GM13977 (cell line): ENCODE measurements at regions not wholly inside any gene's neighbourhood (a gene's known extent, or its start where the extent isn't known, plus 50 kb on each side); places are given as distances from the start of the nearest gene placed in this dataset.
"Not testable (repeated sequence)": the region's sequence is repeated elsewhere in the genome, so short reads cannot be mapped to it uniquely, and the experiment has no call there.

Source experiments
- DNase-seq: peaks from one replicate; pipeline ENCODE4 v3.0.0; 2012; ENCODE audit warnings: low spot score
- in situ Hi-C: fragments of 300-500 bp; cut with MboI; formaldehyde crosslinking; loops from one replicate; pipeline ENCODE4 v1.12.0; 2022; ENCODE audit warnings: low sequenced_read_pairs, low pct_unique_long_range_greater_than_20kb, mixed read lengths, inconsistent platforms; ENCODE audit not compliant: unreplicated experiment
- TF ChIP-seq, protein P1 (sequence below): IDR thresholded peaks from 2 replicates; pipeline ENCODE4 v1.5.1; 2012; ENCODE audit warnings: mild to moderate bottlenecking, control low read depth; ENCODE audit not compliant: insufficient read depth; ENCODE audit errors: extremely low read depth, missing control alignments

DNA sequence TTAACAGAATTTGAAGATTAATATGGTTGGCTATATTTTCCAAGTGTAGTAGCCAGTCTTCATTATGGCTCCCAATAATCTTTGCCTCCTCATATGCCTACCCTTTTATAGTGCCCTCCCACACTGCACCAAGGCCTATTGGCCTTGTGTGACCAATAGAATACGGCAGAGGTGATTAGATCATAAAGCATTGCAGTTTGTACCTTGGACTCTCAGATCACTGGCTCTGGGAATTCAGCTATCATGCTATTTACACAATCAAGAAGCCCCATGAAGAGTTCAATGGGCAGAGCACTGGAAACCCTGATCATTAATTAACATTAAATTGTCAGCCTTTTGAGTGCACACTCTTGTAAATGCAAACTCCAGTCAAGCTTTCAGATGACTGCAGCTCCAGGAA, 154.5 kb upstream of the MAGI2 start:
- TF ChIP-seq, protein P1, sequence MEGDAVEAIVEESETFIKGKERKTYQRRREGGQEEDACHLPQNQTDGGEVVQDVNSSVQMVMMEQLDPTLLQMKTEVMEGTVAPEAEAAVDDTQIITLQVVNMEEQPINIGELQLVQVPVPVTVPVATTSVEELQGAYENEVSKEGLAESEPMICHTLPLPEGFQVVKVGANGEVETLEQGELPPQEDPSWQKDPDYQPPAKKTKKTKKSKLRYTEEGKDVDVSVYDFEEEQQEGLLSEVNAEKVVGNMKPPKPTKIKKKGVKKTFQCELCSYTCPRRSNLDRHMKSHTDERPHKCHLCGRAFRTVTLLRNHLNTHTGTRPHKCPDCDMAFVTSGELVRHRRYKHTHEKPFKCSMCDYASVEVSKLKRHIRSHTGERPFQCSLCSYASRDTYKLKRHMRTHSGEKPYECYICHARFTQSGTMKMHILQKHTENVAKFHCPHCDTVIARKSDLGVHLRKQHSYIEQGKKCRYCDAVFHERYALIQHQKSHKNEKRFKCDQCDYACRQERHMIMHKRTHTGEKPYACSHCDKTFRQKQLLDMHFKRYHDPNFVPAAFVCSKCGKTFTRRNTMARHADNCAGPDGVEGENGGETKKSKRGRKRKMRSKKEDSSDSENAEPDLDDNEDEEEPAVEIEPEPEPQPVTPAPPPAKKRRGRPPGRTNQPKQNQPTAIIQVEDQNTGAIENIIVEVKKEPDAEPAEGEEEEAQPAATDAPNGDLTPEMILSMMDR, result no peak
- no peak for DNase-seq
- in situ Hi-C loops, result no loop called here

DNA sequence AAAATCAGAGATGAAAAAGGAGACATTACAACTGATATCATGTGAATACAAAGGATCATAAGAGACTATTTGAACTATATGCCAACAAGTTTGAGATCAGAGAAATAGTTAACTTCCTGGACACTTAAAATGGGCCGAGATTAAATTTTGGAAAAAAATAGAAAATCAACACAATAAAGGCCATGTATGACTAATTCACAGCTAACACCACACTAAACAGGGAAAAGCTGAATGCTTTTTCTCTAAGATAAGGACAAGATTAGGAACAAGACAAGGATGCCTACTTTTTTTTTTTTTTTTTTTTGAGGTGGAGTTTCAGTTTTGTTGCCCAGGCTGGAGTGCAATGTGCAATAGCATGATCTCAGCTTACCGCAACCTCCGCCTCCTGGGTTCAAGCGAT, 151.4 kb upstream of the MAGI2 start:
- in situ Hi-C loops, result no loop called here
- TF ChIP-seq, protein P1, result no peak
- no peak for DNase-seq

DNA sequence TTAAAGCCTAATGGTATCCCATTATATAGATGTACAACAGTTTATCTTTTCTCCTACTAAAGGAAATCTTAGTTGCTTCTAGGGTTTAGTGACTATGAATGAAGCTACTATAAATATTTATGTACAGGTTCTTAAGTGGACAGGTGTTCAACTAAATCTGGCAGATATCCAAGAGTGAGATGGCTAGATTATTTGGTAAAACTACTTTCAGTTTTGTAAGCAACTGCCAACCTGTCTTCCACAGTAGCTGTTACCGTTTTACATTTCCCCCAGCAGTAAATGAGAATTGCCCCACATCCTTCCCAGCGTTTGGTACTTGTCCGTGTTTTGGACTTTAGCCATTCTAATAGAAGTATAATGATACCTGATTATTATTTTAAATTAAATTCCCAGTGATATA, 144.9 kb upstream of the MAGI2 start:
- TF ChIP-seq, protein P1, result no peak
- in situ Hi-C loops, result no loop called here
- no peak for DNase-seq

DNA sequence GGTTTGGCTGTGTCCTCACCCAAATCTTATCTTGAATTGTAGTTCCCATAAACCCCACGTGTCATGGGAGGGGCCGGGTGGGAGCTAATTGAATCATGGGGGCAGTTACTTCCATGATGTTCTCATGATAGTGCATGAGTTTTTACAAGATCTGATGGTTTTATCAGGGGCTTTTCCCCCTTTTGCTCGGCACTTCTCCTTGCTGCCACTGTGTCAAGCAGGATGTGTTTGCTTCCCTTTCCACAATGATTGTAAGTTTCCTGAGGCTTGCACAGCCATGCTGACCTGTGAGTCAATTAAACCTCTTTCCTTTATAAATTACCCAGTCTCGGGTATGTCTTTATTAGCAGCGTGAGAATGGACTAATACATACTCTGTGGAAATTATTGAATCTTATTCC, 141.2 kb upstream of the MAGI2 start:
- DNase-seq, in situ Hi-C loops: not testable (repeated sequence)

DNA sequence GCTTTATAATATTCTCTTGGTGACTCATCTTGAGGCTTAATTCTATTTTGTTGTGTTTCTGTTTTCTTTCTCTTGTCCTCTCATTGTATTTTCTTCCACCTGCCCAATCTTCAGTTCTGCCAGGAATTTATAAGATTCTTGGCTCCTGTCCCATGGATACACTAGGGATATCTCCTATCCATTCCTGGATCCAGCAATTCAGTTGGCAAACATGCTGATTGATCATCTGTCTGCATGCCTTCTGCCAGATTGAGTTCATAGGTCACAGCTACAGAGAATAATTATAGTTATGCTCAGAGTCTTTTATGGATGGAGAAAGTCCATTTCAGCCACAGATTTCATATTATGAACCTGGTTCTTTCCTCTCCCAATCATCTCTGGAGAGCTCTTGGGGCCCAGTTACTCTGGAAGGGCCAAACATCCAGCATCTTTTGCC, 140.4 kb upstream of the MAGI2 start:
- TF ChIP-seq, protein P1, result no peak
- no peak for DNase-seq
- in situ Hi-C loops, result no loop called here

DNA sequence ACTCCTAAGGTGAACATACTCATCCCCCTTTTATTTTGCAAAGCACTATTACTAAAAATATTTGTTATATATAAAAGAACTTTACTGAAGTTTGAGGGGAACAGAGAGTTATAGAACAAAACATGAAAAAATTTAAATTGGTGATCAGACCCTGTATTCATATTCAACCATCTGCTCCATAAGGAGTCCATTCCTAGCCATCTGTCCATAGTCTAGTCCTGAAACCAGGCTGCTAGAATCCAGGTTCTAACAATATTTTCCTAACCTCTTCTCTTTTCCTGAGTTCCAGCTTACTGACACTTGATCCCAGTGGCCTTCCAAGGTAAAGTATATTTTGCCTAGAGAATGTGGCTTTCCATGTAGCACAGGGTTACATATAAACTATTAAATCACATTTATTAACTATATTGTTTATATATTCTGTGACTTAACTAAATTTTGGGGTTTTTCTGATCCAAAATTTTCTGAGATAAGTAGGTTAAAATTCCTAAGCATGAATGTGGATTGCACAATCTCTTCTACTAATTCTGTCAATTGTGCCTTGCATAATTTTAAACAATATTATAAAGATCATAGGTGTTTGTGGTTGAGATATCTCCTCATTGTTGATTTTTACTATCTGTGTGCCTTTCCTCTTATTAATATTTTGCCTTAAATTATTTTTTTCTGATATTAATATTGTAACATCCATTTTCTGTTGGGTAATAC, 137.6 kb upstream of the MAGI2 start:
- in situ Hi-C loops, result no loop called here
- DNase-seq, result no peak
- TF ChIP-seq, protein P1, result no peak

DNA sequence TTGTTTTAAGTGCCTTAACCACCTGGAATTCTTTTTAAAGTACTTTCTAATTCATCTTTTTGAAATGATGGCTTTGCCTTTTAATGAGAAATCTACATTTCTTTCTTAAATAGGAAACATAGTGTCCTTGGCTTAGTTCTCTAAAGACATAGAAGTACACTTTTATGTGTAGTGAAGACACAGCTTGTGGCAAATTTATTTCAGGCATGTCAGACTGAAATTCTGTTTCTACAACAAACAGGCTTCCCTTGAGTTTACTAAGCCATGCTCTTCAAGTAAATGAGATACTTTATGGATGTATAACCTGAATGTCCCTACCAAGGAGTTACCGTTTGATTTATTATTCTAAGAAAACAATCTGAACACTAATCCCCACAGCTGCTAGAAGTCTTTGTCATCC, 136.9 kb upstream of the MAGI2 start:
- in situ Hi-C loops, result no loop called here
- TF ChIP-seq, protein P1, result no peak
- DNase-seq, result no peak
